GM18517 (cell line): ENCODE measurements at regions not wholly inside any gene's neighbourhood (a gene's known extent, or its start where the extent isn't known, plus 50 kb on each side); places are given as distances from the start of the nearest gene placed in this dataset.
"Not testable (repeated sequence)": the region's sequence is repeated elsewhere in the genome, so short reads cannot be mapped to it uniquely, and the experiment has no call there.

Source experiments
- ATAC-seq: cut with Tn5 transposase; IDR thresholded peaks from one replicate; pipeline ENCODE4 v1.9.1; 2021; ENCODE audit warnings: mild to moderate bottlenecking, moderate library complexity; ENCODE audit not compliant: unreplicated experiment

DNA sequence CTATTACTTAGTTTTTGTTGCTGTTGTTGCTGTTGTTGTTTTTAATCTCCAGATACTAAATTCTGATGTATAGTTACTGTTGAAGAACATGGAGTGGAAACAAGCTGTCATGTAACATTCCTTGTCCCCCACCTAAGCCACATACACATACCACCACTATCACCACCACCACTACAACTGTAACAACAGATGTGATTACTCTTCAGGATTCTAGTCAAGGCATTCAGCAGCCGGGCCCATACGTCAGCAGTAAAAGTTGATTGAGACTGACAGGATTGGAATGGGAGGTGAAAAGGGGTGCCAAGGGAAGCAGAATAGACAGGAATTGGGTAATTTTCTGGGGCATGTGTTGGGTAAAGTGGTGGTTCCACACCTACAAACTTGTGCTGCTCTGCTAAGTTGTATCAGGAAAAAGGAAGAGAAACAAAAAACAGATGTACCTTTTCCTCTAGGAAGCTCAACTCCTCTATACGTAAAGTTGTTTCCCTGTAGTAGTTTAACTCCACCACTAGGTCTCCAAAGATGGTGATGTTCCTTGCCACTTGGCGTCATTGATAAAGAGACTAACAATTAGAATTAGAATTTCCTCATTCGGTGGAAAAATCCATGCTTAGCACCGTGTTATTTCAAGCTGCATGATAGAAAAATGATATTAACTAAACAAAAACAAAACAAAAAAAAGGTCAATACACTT is 138.6 kb downstream of the ARRDC3 start:
- no peak for ATAC-seq

DNA sequence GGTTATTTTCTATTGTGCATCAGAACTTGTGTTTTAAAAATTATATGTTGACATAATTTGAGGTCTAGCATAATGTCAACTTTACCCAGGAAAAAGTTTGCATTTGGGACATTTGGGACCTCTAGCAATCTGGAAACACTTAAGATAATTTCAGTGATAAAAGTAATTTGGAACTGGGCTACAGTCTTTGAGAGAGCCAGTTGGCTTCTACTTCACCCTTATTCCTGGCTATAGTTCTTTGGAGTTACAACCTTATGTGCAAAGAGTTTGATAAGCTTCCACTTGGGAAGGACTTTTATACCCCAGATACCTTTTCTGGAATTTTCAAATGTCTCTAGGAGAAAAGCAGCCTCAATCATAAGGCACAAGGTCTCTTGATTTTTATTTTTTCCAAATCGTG is 139.3 kb downstream of the ARRDC3 start:
- no peak for ATAC-seq

GRCh38 chr5:91243286-91243685 is 139.8 kb downstream of the ARRDC3 start:
- ATAC-seq: no peak

GRCh38 chr5:91241460-91241859 is 141.7 kb downstream of the ARRDC3 start:
- ATAC-seq: not testable (repeated sequence)

- ATAC-seq: no peak
These were observed 142.9 kb downstream of the ARRDC3 start for GRCh38 chr5:91240175-91240574.

DNA sequence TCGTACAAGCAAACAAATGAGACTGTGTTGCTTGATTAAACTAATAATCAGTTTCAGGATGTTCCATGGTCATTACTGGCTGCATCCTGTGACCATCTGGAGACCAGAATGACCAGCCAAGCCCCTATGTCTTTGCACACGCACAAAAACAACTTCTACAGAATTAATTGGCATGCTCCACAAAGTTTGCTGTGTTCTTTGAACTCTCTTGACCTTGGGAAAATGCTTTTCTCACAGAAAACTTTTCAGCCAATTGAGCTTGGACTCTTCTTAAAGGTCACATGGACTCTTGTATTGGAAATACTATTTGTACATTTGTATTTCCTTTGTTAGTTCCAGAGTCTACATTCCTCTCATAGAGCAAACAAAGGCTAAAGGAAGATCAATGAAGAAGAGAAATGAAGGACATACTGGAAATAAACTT is 147.8 kb downstream of the ARRDC3 start:
- ATAC-seq: no peak

- ATAC-seq: no peak
These were observed 150.6 kb downstream of the ARRDC3 start for GRCh38 chr5:91232523-91232922.

DNA sequence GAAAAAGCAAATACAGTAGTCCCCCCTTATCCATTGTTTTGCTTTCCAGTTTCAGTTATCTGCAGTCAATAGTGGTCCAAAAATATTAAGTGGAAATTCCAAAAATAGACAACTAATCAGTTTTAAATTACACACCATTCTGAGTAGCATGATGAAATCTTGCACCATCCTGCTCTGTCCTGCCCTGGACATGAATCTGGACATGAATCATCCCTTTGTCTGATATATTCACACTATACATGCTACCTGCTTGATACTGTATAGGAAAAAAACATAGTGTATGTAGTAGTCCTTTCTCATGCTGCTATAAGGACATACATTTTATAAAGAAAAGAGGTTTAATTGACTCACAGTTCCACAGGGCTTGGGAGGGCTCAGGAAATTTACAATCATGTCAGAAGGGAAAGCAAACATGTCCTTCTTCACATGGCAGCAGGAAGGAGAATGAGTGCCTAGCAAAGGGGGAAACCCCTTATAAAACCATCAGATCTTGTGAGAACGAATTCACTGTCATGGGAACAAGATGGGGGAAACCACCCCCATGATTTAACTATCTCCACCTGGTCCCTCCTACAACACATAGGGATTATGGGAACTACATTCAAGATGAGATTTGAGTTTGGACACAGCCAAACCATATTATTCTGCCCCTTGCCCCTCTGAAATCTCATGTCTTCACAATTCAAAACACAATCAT is 153.9 kb downstream of the ARRDC3 start:
- ATAC-seq: no peak

DNA sequence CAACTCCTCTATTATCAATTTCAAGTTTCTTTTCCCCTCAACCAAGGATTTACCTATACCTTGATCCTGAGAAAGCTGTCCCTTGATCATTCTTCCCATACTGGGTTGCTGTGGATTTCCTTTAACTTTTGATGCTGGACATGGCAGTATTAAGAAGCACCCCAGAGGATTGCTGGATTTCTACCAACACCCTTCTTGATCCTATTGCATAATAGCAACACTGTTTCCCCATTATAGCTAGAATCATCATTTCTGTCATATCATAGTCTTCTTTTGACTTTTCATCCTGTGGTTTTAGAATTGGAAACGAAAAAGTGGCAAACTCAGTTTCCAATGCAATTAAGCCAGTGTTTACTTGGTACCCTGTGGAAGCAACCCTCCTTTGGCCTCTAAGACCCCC is 154.9 kb downstream of the ARRDC3 start:
- no peak for ATAC-seq

DNA sequence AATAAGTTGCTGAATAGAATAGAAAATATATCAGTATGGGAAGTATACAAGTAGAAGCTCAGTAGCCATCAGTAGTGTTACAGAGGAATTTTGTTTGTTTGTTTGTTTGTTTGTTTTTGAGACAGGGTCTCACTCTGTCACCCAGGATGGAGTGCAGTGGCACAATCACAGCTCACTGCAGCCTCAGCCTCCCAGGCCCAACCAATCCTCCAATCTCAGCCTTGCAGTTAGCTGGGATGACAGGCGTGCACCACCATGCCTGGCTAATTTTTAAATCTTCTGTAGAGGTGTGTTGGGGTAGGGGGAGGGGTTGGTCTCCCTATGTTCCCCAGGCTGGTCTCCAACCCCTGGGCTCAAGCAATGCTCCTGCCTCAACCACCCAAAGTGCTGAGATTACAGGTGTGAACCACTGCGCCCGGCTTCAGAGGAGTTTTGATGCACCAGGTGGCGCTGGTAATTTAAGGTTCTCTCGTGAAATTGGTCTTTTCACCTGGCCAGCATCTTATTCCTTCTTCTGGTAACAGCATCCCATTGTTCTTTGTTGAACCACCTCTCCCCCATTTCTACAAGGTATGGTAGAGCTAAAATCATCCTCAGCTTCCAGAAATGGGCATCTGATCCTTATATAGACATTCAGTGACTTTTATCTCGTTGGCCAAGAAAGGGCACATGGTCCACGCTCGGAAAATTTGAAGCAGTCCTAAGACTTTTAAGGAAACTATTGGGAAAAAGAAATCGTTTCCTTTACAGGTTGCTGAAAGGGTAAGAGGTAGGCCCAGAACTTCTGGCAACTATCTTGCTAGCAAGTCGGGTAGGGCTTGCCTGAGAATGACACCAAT is 157.1 kb downstream of the ARRDC3 start:
- peak; percentile 70 for ATAC-seq

GRCh38 chr5:91224969-91225368 is 158.1 kb downstream of the ARRDC3 start:
- no peak for ATAC-seq

DNA sequence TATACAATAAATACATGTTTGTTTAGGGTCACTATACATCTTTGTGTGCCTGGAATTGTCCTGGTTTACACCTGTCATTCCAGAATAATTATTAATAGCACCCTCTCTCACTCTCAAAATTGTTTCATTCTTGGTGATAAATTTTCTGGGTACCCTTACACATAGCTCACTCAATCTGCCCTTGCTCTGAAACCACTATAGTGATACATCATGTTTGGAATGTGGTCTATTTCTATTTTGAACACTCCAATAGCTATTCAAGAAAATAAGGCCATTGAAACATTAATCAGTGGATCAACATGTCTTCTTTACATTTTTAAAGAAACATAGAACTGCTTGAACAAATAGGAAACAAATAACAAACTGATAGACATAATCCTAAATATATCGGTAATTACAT is 158.7 kb downstream of the ARRDC3 start:
- no peak for ATAC-seq

GRCh38 chr5:91223886-91224285 is 159.2 kb downstream of the ARRDC3 start:
- ATAC-seq: no peak

DNA sequence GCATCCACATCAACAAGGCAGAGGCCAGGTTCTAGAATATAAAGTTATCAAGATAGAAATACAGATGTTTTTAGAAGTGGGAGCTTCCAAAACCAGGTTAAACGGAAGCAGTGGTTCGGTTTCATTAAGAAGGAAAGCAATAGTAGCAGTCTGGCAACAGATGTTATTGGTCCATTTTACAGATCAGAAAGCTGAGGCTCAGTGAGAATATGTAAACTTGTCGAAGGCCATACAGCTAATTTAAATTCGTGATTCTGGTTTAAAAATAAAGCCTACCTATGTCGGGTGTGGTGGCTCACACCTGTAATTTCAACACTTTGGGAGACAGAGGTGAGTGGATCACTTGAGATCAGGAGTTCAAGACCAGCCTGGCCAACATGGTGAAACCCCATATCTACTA is 160.6 kb downstream of the ARRDC3 start:
- no peak for ATAC-seq

DNA sequence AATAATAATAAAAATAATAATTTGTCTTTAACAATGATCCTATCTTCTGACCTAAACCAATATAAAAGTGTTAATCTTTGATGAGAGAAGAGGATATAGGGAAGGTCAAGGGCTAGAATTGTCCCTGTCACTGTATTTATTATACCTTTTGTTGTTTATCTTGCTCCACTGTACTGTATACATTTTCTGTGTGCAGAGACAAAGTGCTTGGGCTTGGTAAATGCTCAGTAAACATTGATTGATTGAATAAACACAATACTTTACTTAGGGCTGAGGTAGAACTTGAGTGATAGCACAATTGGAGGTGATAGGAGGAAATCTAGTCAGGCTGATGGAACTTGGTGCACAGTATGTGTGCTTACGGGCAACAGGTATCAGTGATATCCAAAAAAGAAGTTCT is 161.2 kb downstream of the ARRDC3 start:
- ATAC-seq: no peak

DNA sequence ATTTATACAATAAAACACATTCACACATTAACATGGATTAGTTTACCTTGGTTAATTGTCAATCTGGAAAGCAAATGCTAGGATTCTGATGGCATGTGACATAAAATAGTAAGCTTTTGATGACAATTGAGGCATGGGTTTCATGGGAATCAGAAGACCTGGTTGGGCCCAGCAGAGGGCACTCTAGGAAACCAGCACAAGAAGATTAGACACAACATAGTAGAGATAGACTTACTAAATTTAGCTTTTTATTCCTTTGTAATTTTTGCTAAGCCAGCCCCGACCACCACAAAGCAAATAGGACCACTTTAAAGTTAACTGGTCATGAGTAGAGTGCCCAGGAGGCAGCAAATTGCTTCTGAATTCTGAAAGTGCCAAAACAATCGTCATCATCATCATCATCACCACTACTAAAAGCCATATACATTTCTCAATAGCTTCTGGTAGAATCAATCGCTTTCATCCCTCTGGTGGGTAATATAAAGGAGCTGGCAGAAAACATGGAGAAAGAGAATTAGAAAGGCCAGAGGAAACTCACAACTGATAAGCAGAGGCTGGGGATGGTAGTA is 163.2 kb downstream of the ARRDC3 start:
- ATAC-seq: no peak

- ATAC-seq: no peak
These were observed 163.9 kb downstream of the ARRDC3 start for GRCh38 chr5:91219091-91219802.

GRCh38 chr5:91217859-91218258 is 165.3 kb downstream of the ARRDC3 start:
- ATAC-seq: no peak

GRCh38 chr5:91214571-91214970 is 168.5 kb downstream of the ARRDC3 start:
- ATAC-seq: no peak
